Ascending aorta (tissue), 2 donors: ENCODE measurements at regions not wholly inside any gene's neighbourhood (a gene's known extent, or its start where the extent isn't known, plus 50 kb on each side); places are given as distances from the start of the nearest gene placed in this dataset.

Experiments used
- DNase-seq, 2 donors: peaks; one replicate each; pipeline ENCODE4 v3.0.0-alpha.2; 2019; ENCODE audit warnings: low spot score in 2 of 2
- H3K27ac ChIP-seq, 2 donors: fragments of 200-600 bp; sonication (generic); one replicate each; pipeline ENCODE4 v1.5.1; 2016 to 2017; ENCODE audit warnings: mild to moderate bottlenecking in 1 of 2
- H3K27me3 ChIP-seq: fragments of 200-600 bp; sonication (generic); one replicate; pipeline ENCODE4 v1.5.1; 2017
- H3K36me3 ChIP-seq, 2 donors: fragments of 200-600 bp; sonication (generic); one replicate each; pipeline ENCODE4 v1.5.1; 2016
- H3K4me1 ChIP-seq, 2 donors: fragments of 200-600 bp; sonication (generic); one replicate each; pipeline ENCODE4 v1.5.1; 2016 to 2017; ENCODE audit warnings: mild to moderate bottlenecking in 1 of 2
- H3K4me3 ChIP-seq, 2 donors: fragments of 200-600 bp; sonication (generic); one replicate each; pipeline ENCODE4 v1.5.1; 2016 to 2017; ENCODE audit warnings: mild to moderate bottlenecking in 1 of 2
- H3K9me3 ChIP-seq, 2 donors: fragments of 200-600 bp; sonication (generic); one replicate each; pipeline ENCODE4 v1.5.1; 2016
- intact Hi-C: fragments of 100-400 bp; cut with DNase I; formaldehyde crosslinking; loops from one replicate; pipeline ENCODE4 v1.15.1; 2023
- TF ChIP-seq, protein P1 (sequence below), 3 experiments: fragments of 200-600 bp in 2 of 3; fragments of 450-650 bp in 1 of 3; sonication (generic) in 2 of 3; IDR thresholded peaks; one replicate each; pipeline ENCODE4 v1.5.1; 2016 to 2019; ENCODE audit warnings: antibody characterized with exemption in 3 of 3, mild to moderate bottlenecking in 1 of 3, moderate library complexity in 1 of 3

DNA sequence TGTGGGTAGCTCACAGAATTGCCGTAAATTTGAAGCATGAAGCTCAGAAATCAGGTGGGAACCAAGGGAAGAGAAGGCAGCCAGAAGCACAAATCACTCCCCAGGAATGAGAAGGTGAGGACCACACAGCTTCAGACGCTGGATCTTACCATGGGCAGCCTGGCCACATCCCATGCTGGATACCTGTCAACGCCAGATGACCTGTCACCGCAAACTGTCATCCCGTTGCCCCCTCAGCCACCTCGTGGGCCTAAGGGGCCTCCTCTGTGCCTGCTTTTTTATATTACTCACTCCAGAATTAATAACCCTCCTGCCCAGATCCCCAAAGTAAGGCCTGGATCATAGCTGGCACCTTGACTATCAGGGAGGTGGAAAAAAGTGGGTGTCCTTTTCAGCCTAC lies 82.3 kb upstream of the KCNK12 start:
- TF ChIP-seq, protein P1, sequence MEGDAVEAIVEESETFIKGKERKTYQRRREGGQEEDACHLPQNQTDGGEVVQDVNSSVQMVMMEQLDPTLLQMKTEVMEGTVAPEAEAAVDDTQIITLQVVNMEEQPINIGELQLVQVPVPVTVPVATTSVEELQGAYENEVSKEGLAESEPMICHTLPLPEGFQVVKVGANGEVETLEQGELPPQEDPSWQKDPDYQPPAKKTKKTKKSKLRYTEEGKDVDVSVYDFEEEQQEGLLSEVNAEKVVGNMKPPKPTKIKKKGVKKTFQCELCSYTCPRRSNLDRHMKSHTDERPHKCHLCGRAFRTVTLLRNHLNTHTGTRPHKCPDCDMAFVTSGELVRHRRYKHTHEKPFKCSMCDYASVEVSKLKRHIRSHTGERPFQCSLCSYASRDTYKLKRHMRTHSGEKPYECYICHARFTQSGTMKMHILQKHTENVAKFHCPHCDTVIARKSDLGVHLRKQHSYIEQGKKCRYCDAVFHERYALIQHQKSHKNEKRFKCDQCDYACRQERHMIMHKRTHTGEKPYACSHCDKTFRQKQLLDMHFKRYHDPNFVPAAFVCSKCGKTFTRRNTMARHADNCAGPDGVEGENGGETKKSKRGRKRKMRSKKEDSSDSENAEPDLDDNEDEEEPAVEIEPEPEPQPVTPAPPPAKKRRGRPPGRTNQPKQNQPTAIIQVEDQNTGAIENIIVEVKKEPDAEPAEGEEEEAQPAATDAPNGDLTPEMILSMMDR (IDR thresholded peaks at IDR 0.05) = no peak
- no peak for DNase-seq
- intact Hi-C loops = no loop called here
- H3K4me1 ChIP-seq = no peaks in the 10 kb centered on the region
- no peaks in the 10 kb centered on the region for H3K36me3 ChIP-seq
- no peaks in the 10 kb centered on the region for H3K27me3 ChIP-seq
- H3K27ac ChIP-seq = no peak overlapping the region
- no peak overlapping the region for H3K4me3 ChIP-seq
- H3K9me3 ChIP-seq = no peaks in the 10 kb centered on the region

DNA sequence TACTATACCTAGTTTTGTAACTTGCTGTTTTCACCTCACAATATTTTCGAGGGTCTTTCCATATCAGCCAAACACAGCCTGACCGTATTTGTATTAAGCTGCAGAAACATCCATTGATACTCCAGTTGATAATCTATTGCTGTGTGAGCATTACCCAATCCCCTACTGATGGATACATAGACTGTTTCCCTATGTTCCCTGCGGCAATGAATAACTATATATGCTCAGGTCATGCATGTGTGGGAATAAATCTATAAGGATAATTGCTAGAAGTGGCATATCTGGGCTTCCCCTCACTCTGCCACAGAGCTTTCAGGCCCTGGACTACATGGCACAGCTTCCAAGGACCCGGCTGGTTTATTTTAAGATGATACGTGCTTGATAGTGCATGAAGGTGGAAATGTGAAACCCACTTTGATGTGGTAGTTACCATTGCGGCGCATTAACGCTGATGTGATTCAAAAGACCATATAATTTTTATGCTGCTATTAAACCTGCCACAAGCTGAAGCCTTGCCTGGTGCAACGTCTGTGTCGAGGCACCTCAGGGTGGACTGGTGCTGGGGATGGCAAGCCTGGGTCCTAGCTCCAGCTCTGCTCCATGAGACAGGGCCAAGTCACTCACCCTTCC lies 81.4 kb upstream of the KCNK12 start:
- no peak overlapping the region for H3K4me3 ChIP-seq
- TF ChIP-seq, protein P1 (IDR thresholded peaks at IDR 0.05) = no peak
- H3K4me1 ChIP-seq = no peaks in the 10 kb centered on the region
- H3K27ac ChIP-seq = no peak overlapping the region
- no peaks in the 10 kb centered on the region for H3K9me3 ChIP-seq
- DNase-seq = no peak
- H3K27me3 ChIP-seq = no peaks in the 10 kb centered on the region
- H3K36me3 ChIP-seq = no peaks in the 10 kb centered on the region
- intact Hi-C loops = no loop called here

- DNase-seq = no peak
These were observed 80.5 kb upstream of the KCNK12 start for GRCh38 chr2:47651296-47651695.

GRCh38 chr2:47650001-47650535 lies 79.3 kb upstream of the KCNK12 start:
- Histone ChIP-seq H3K9me3 (no peaks in the 10 kb centered on the region), H3K36me3 (no peaks in the 10 kb centered on the region), H3K27me3 (no peaks in the 10 kb centered on the region), H3K4me3 (no peak overlapping the region), H3K4me1 (no peaks in the 10 kb centered on the region), H3K27ac (no peak overlapping the region)
- no peak for DNase-seq
- TF ChIP-seq, protein P1 (IDR thresholded peaks at IDR 0.05) = no peak
- intact Hi-C loops = no loop called here

More at GRCh38 chr2:47651296-47651695, 80.5 kb upstream of the KCNK12 start:
- Histone ChIP-seq H3K27ac (no peak overlapping the region), H3K4me3 (no peak overlapping the region), H3K27me3 (no peaks in the 10 kb centered on the region), H3K4me1 (no peaks in the 10 kb centered on the region), H3K36me3 (no peaks in the 10 kb centered on the region), H3K9me3 (no peaks in the 10 kb centered on the region)
- intact Hi-C loops = no loop called here
- TF ChIP-seq, protein P1 (IDR thresholded peaks at IDR 0.05) = no peak

GRCh38 chr2:47645246-47645645 lies 74.5 kb upstream of the KCNK12 start:
- no peak overlapping the region for H3K27ac ChIP-seq
- H3K9me3 ChIP-seq = no peaks in the 10 kb centered on the region
- no peaks in the 10 kb centered on the region for H3K27me3 ChIP-seq
- intact Hi-C loops = no loop called here
- TF ChIP-seq, protein P1 (IDR thresholded peaks at IDR 0.05) = no peak
- H3K4me1 ChIP-seq = no peaks in the 10 kb centered on the region
- H3K4me3 ChIP-seq = no peak overlapping the region
- H3K36me3 ChIP-seq = no peaks in the 10 kb centered on the region
- no peak for DNase-seq
